T1000 (cell line): ENCODE measurements at regions not wholly inside any gene's neighbourhood (a gene's known extent, or its start where the extent isn't known, plus 50 kb on each side); places are given as distances from the start of the nearest gene placed in this dataset.

Experiments used
- DNase-seq: peaks from one replicate; lab custom pipeline; 2025; ENCODE audit warnings: mixed read lengths; lab: John Stamatoyannopoulos, UW

- DNase-seq, result no peak
These were observed 1240.7 kb downstream of the C4orf33 start for GRCh38 chr4:130336585-130337217.

- DNase-seq, result no peak
These were observed 1242.9 kb downstream of the C4orf33 start for GRCh38 chr4:130338851-130339250.

DNA sequence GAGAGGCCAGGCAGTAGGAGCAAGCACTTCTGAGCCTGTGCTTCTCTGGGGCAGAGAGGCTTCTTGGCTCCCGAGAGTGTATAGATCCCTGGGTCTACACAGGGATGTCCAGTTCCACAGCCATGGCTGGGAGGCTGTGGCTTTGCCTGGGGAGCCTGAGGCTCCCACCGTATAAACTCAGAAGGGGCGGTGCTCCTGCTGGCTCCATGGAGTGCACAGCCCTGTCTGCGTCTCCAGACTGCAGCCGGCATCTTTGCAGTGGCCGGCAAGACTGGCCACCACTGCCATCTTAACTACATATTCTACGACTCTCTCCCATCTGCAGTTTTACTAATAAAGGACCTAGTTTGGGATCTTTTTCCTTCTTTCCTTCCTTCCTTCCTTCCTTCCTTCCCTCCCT, 1253.8 kb downstream of the C4orf33 start:
- DNase-seq, result no peak

- no peak for DNase-seq
These were observed 1260.9 kb downstream of the C4orf33 start for GRCh38 chr4:130356873-130357272.

DNA sequence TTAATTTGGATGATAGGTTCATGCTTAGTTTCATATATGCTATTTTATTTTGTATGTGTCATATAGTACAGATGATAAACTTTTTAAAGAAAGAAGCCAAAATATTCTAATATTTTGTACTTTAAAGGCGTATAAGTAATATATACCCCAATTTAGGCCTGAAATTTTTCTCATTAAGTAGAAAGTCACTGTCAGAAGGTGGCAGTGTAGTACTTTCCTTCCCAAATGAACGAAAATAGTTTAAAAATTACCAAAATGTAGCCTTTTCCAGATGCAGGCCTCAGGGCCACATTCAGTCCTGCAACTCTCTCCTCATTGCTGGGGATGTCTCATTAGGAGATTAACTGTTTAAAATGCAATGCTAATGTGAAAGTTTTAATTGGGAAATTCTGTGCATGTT, 1263.6 kb downstream of the C4orf33 start:
- DNase-seq, result no peak

DNA sequence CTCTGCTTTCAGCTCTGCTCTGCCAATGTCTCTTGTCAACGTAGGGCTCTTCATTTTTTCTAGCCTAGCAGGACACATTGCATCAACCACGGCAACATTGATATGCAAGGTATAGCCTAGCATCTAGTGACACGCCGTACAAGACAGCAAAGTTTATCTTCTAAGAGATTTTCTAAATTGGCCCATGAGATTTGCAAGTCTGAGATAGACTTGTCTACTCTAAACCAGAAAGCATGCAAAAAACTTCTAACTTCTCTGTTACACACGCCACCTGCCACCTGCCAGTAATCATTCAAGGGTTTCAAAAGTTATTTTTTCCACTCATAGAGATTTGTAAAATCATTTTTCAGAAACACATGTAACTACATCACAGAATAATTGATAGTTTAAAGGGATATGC, 1265.7 kb downstream of the C4orf33 start:
- DNase-seq, result no peak

DNA sequence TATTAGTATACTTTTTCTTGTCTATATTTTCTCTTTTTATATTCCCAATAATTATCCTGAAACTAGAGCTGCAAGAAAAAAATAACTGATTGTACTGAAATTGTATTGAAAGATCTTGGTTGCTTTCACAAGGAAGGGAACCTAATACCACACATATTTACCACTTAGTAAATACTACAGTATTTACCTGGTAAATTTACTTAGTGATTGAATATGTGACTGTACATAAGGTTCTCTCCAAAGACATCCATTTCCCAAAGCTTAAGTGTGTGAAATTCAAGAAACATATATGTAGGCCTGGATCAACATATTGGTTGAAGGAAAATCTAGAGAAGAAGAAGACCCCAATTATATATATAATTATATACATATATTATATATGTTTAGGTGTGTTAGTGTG, 1272.7 kb downstream of the C4orf33 start:
- DNase-seq, result no peak

GRCh38 chr4:130393231-130393630, 1297.3 kb downstream of the C4orf33 start:
- DNase-seq, result no peak

DNA sequence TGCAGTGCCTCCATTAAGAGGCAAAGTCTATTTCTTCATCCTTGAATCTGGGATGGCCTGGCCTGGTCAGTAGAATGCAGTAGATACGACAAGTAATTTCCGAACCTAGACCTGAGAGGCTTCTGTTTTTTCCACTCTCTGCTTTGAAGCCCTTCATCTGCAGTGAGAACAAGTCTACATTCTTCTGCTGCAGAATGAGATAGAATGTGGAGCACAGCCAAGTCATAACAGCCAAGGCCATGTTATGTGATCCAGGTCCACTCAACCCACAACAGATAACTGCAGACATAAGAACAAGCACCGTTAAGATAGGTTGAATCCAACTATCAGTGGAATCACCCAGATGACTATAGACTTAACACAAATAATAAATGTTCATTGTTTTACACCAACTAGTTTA, 1297.7 kb downstream of the C4orf33 start:
- DNase-seq, result no peak

GRCh38 chr4:130395871-130396270, 1299.9 kb downstream of the C4orf33 start:
- DNase-seq, result no peak

DNA sequence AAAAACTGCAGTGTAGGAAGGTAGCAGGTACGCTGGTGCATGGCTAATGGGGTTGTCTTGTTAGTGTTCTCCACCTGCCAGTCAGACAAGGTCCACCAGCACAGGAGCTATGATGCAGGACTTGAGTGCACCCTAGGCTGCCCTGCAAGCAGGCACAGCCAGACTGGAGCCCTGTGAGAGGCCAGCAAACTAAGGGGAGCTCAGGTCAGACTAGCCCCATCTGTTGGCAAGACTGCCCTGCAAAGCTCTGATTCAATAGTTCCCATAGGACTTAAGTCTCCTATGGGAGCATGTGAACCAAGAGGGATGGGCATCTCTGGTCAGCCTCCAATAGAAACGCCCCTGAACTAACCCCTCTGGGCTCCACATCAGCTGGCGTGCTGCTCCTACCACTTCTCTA, 1307.3 kb downstream of the C4orf33 start:
- DNase-seq, result no peak

DNA sequence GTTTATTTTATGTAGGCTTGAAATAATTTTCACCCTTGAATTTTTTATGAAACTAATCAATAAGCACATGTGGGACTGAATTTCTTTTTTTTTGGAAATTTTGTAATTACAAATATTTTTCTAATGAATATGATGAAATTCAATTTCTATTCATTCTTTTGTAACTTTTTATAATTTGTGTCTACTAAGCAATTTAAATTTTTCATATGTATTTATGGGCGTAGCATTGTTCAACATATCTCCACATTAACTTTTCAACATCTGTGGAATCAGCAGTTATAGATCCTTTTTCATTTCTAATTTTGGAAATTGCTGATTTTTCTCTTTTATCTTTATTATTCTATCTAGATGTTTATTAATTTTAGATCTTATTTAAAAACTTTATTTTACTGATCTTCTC, 1320.3 kb downstream of the C4orf33 start:
- DNase-seq, result no peak

- no peak for DNase-seq
These were observed 1323.4 kb downstream of the C4orf33 start for GRCh38 chr4:130419211-130419975.

DNA sequence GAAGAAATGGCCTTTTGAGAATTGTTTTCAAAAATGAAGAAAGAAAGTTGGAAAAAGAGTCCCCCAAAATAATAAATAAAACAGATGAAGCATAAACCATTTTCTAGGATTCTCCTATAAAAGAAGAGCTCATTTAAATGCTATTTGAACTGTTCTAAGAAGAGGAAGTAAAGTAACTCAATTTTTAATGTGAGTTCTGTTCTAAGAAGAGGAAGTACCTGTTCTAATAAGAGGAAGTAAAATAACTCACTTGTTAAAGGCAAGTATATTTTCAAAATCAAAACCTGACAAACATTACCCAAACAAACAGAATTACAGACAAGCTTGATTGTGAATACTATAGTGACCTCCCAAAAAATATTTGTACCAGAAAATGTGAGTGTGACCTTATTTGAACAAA, 1326.3 kb downstream of the C4orf33 start:
- no peak for DNase-seq

DNA sequence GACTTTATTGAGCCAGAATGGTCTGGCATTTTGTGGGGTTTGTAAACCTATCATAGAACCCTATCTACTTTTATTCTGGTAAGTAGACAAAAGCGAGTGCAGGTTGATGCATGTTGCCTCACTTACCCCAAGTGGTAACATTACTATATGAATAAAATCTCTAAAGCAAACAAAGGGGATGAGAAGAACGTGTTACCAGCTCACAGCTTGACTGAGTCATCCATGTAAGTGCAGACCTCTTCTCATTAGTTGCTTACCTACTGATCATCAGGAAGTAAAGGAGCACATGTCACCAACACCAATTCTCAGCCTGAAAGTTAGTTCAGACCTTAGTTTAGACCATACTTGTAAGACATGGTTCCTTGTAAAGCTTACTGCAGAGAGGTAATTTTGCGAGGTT, 1328.3 kb downstream of the C4orf33 start:
- DNase-seq, result no peak

DNA sequence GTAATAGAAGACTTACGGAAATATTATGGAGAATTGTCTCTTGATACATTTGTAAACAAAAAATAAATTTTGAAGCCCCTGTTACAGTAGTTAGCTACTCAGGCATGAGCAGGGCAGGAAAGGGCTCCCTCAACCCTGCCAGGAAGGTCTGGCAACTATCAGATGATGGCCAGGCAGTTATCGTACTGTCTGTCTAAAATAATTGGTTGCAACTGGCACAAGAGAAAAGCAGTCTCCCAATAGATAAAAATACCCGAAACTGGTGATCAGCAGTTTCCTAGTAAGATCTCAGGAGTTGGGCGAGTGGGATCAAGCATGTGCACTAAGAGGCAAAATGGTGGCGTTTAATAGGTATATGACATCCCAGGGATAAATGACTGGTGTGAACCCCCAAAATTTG, 1336.3 kb downstream of the C4orf33 start:
- DNase-seq, result no peak

DNA sequence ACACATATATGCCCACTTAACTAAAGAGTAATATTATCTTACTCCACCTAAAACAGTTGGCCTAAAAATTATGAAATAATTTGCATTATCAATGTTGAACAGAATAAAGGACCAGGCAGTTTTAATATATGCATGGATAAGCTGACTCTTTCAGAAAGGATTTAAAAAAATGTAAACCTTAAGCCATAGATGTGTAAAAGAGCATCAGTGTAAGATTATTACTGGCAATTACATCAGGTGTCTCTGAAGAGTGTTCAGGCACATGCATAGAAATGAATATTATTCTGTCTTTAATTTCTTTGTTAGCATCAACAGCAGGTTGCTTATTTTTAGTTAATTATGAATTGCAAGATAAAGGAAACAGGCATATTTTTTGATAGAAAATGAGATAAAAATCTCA, 1353.8 kb downstream of the C4orf33 start:
- DNase-seq, result no peak

GRCh38 chr4:130468340-130468739, 1372.4 kb downstream of the C4orf33 start:
- DNase-seq, result no peak

- DNase-seq, result no peak
These were observed 1382.5 kb downstream of the C4orf33 start for GRCh38 chr4:130478406-130478805.

GRCh38 chr4:130479020-130479419, 1383.1 kb downstream of the C4orf33 start:
- DNase-seq, result no peak

- no peak for DNase-seq
These were observed 1383.7 kb downstream of the C4orf33 start for GRCh38 chr4:130479674-130480073.

DNA sequence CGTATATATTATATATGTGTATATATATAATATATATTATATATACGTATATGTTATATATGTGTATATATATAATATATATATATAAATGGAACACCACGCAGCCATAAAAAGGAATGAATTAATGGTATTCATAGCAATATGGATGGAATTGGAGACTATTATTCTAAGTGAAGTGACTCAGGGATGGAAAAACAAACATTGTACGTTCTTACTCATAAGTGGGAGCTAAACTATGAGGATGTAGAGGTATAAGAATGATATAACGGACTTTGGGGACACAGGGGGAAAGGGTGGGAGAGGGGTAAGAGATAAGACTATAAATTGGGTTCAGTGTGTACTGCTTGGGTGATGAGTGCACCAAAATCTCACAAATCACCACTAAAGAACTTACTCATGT, 1388.9 kb downstream of the C4orf33 start:
- DNase-seq, result no peak

DNA sequence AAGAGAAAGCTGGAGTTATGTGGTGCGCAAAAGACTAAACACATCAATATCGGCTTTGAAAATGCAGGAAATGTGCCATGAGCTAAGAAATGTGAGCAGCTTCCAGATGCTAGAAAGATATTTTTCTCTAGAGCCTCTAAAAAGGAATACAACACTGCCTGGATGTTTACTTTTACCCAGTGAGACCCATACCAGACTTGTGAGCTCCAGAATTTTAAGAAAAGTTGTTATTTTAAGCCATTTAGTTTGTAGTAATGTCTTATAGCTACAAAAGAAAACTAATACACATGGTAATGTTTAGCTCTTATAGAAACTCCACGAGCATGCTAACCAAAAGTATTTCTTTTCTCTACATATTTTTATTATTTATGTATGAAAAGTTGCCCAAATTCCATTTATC, 1389.4 kb downstream of the C4orf33 start:
- DNase-seq, result no peak

GRCh38 chr4:130486186-130486585, 1390.2 kb downstream of the C4orf33 start:
- no peak for DNase-seq
